Nephron progenitor cell (in vitro differentiated cells): ENCODE measurements at regions not wholly inside any gene's neighbourhood (a gene's known extent, or its start where the extent isn't known, plus 50 kb on each side); places are given as distances from the start of the nearest gene placed in this dataset.

Experiments
- DNase-seq: peaks from one replicate; pipeline ENCODE4 v3.0.0; 2021
- H3K27ac Mint-ChIP-seq: 2 replicates; pipeline ENCODE4 v1.8.0; 2021; ENCODE audit warnings: mild to moderate bottlenecking, moderate library complexity, mixed read lengths
- H3K27me3 Mint-ChIP-seq: 2 replicates; pipeline ENCODE4 v1.8.0; 2021; ENCODE audit warnings: mild to moderate bottlenecking, low read depth, mixed read lengths; ENCODE audit not compliant: poor library complexity
- H3K36me3 Mint-ChIP-seq: 2 replicates; pipeline ENCODE4 v1.8.0; 2021; ENCODE audit warnings: low read depth, mixed read lengths
- H3K4me1 Mint-ChIP-seq: 2 replicates; pipeline ENCODE4 v1.8.0; 2021; ENCODE audit warnings: mixed read lengths
- H3K4me3 Mint-ChIP-seq: 2 replicates; pipeline ENCODE4 v1.8.0; 2021; ENCODE audit warnings: mild to moderate bottlenecking, moderate library complexity, mixed read lengths
- H3K9me3 Mint-ChIP-seq: 2 replicates; pipeline ENCODE4 v1.8.0; 2021; ENCODE audit warnings: mild to moderate bottlenecking, moderate library complexity, mixed read lengths
- CTCF ChIP-seq: fragments of 200-600 bp; sonication (generic); IDR thresholded peaks from 2 replicates; pipeline ENCODE4 v1.5.0; 2021; ENCODE audit warnings: antibody characterized with exemption

GRCh38 chr3:67846166-67846565, 191.8 kb upstream of the SUCLG2 start:
- H3K9me3 Mint-ChIP-seq, result no peaks in the 10 kb centered on the region
- no peak for DNase-seq
- no peaks in the 10 kb centered on the region for H3K27me3 Mint-ChIP-seq
- no peaks in the 10 kb centered on the region for H3K36me3 Mint-ChIP-seq
- TF ChIP-seq CTCF, result no peak
- no peaks in the 10 kb centered on the region for H3K4me1 Mint-ChIP-seq
- H3K27ac Mint-ChIP-seq, result no peak overlapping the region
- no peak overlapping the region for H3K4me3 Mint-ChIP-seq

GRCh38 chr3:67832817-67833216, 178.4 kb upstream of the SUCLG2 start:
- peaks cover 44% of the 10 kb centered on the region for H3K9me3 Mint-ChIP-seq
- DNase-seq, result no peak
- no peak overlapping the region for H3K27ac Mint-ChIP-seq
- H3K36me3 Mint-ChIP-seq, result peaks cover 5% of the 10 kb centered on the region
- no peak for TF ChIP-seq CTCF
- H3K4me3 Mint-ChIP-seq, result no peak overlapping the region
- H3K4me1 Mint-ChIP-seq, result no peaks in the 10 kb centered on the region
- peaks cover 6% of the 10 kb centered on the region for H3K27me3 Mint-ChIP-seq

GRCh38 chr3:67831262-67831661, 176.8 kb upstream of the SUCLG2 start:
- Mint-ChIP-seq H3K27ac (no peak overlapping the region), H3K9me3 (peaks cover 43% of the 10 kb centered on the region), H3K4me1 (no peaks in the 10 kb centered on the region), H3K4me3 (no peak overlapping the region), H3K27me3 (peaks cover 6% of the 10 kb centered on the region), H3K36me3 (peaks cover 5% of the 10 kb centered on the region)
- DNase-seq, result no peak
- no peak for TF ChIP-seq CTCF

GRCh38 chr3:67828486-67829010, 174.1 kb upstream of the SUCLG2 start:
- H3K27ac Mint-ChIP-seq, result no peak overlapping the region
- H3K9me3 Mint-ChIP-seq, result peaks cover 22% of the 10 kb centered on the region
- no peaks in the 10 kb centered on the region for H3K4me1 Mint-ChIP-seq
- TF ChIP-seq CTCF, result no peak
- H3K4me3 Mint-ChIP-seq, result no peak overlapping the region
- DNase-seq, result no peak
- no peaks in the 10 kb centered on the region for H3K36me3 Mint-ChIP-seq
- no peaks in the 10 kb centered on the region for H3K27me3 Mint-ChIP-seq

GRCh38 chr3:67821135-67821534, 166.7 kb upstream of the SUCLG2 start:
- Mint-ChIP-seq H3K4me1 (no peaks in the 10 kb centered on the region), H3K36me3 (no peaks in the 10 kb centered on the region), H3K27ac (no peak overlapping the region), H3K4me3 (no peak overlapping the region), H3K9me3 (no peaks in the 10 kb centered on the region), H3K27me3 (no peaks in the 10 kb centered on the region)
- DNase-seq, result no peak
- TF ChIP-seq CTCF, result no peak

- DNase-seq, result no peak
- no peaks in the 10 kb centered on the region for H3K4me1 Mint-ChIP-seq
Measured at GRCh38 chr3:67819447-67819846, 165.0 kb upstream of the SUCLG2 start.

More at GRCh38 chr3:67819447-67819846, 165.0 kb upstream of the SUCLG2 start:
- peak; percentile 18 for TF ChIP-seq CTCF
- no peak overlapping the region for H3K4me3 Mint-ChIP-seq
- H3K27me3 Mint-ChIP-seq, result no peaks in the 10 kb centered on the region
- no peaks in the 10 kb centered on the region for H3K9me3 Mint-ChIP-seq
- H3K27ac Mint-ChIP-seq, result no peak overlapping the region
- H3K36me3 Mint-ChIP-seq, result no peaks in the 10 kb centered on the region
